22Rv1 (cell line): ENCODE measurements at regions not wholly inside any gene's neighbourhood (a gene's known extent, or its start where the extent isn't known, plus 50 kb on each side); places are given as distances from the start of the nearest gene placed in this dataset.
A peak's percentile ranks its signal among the peaks of the same experiment; 100 is the strongest.

Experiments
- H3K27ac ChIP-seq: fragments of 450-650 bp; 2 replicates; pipeline ENCODE4 v1.5.1; 2017
- CTCF ChIP-seq: fragments of 450-650 bp; IDR thresholded peaks from 2 replicates; pipeline ENCODE4 v1.5.1; 2017; ENCODE audit warnings: mild to moderate bottlenecking
- ZFX ChIP-seq: fragments of 450-650 bp; IDR thresholded peaks from 2 replicates; pipeline ENCODE4 v1.6.1; 2017; ENCODE audit warnings: antibody characterized with exemption, borderline replicate concordance

GRCh38 chr4:30350288-30350687 lies 369.9 kb upstream of the PCDH7 start:
- TF ChIP-seq ZFX (no peak), CTCF (no peak)
- H3K27ac ChIP-seq, result no peak overlapping the region

- no peak for TF ChIP-seq CTCF
- no peak for TF ChIP-seq ZFX
Measured at GRCh38 chr4:30354605-30355004, 365.6 kb upstream of the PCDH7 start.

GRCh38 chr4:30362436-30362835 lies 357.7 kb upstream of the PCDH7 start:
- no peak for TF ChIP-seq CTCF
- H3K27ac ChIP-seq, result no peak overlapping the region

More at GRCh38 chr4:30354605-30355004, 365.6 kb upstream of the PCDH7 start:
- H3K27ac ChIP-seq, result no peak overlapping the region

GRCh38 chr4:30370105-30370504 lies 350.1 kb upstream of the PCDH7 start:
- H3K27ac ChIP-seq, result no peak overlapping the region
- TF ChIP-seq ZFX (no peak), CTCF (no peak)

- H3K27ac ChIP-seq, result no peak overlapping the region
- no peak for TF ChIP-seq ZFX
- peak; percentile 89 for TF ChIP-seq CTCF
Measured at GRCh38 chr4:30380404-30380998, 339.7 kb upstream of the PCDH7 start.

GRCh38 chr4:30385650-30386049 lies 334.5 kb upstream of the PCDH7 start:
- no peak for TF ChIP-seq CTCF
- no peak for TF ChIP-seq ZFX
- no peak overlapping the region for H3K27ac ChIP-seq

GRCh38 chr4:30386266-30386895 lies 333.8 kb upstream of the PCDH7 start:
- TF ChIP-seq ZFX (no peak), CTCF (no peak)
- no peak overlapping the region for H3K27ac ChIP-seq
